BJ (cell line): ENCODE measurements at regions not wholly inside any gene's neighbourhood (a gene's known extent, or its start where the extent isn't known, plus 50 kb on each side); places are given as distances from the start of the nearest gene placed in this dataset.

ENCODE experiments used
- CTCF ChIA-PET: fragments of 350-600 bp; formaldehyde crosslinking; extraction: SDS; loops from one replicate; lab custom pipeline; 2021; ENCODE audit warnings: antibody characterized with exemption, inconsistent platforms; lab: Yijun Ruan, JAX
- POLR2A ChIA-PET: fragments of 300-600 bp; sonication (Branson Sonifier 250); formaldehyde crosslinking; extraction: SDS; loops from one replicate; lab custom pipeline; 2021; ENCODE audit warnings: antibody characterized with exemption; lab: Charles Lee
- DNase-seq: peaks from one replicate; pipeline ENCODE4 v3.0.0-alpha.2; 2011; ENCODE audit warnings: low read depth
- H3K27me3 ChIP-seq: 2 replicates; pipeline ENCODE4 v1.6.0; 2011; ENCODE audit warnings: low read length; ENCODE audit not compliant: control insufficient read depth, insufficient read depth
- H3K36me3 ChIP-seq: 2 replicates; pipeline ENCODE4 v1.5.1; 2011; ENCODE audit warnings: low read length; ENCODE audit not compliant: control insufficient read depth, insufficient read depth
- H3K4me3 ChIP-seq: 2 replicates; pipeline ENCODE4 v1.5.1; 2011; ENCODE audit warnings: low read depth, mild to moderate bottlenecking, control low read depth, low read length
- CTCF ChIP-seq: IDR thresholded peaks from 2 replicates; pipeline ENCODE4 v1.5.1; 2011; ENCODE audit warnings: low read depth, mild to moderate bottlenecking, control low read depth, inconsistent platforms, low read length, moderate library complexity; ENCODE audit not compliant: insufficient read depth

- Histone ChIP-seq H3K4me3 (no peak overlapping the region), H3K36me3 (no peaks in the 10 kb centered on the region), H3K27me3 (no peaks in the 10 kb centered on the region)
- no peak for DNase-seq
- POLR2A ChIA-PET, result no interaction called here
- CTCF ChIA-PET, result no interaction called here
- no peak for TF ChIP-seq CTCF
Measured at GRCh38 chr12:17214929-17215328, 609.0 kb upstream of the LMO3 start.

GRCh38 chr12:17206553-17206952, 600.6 kb upstream of the LMO3 start:
- no peak overlapping the region for H3K4me3 ChIP-seq

GRCh38 chr12:17204289-17205054, 598.5 kb upstream of the LMO3 start:
- Histone ChIP-seq H3K27me3 (no peaks in the 10 kb centered on the region), H3K4me3 (no peak overlapping the region), H3K36me3 (no peaks in the 10 kb centered on the region)
- TF ChIP-seq CTCF, result no peak
- CTCF ChIA-PET, result interaction anchor here (0.6 kb wide), 1 partner anchor 833 kb away, joined by 3 read pairs; no protein-coding TSS in a partner anchor
- no peak for DNase-seq
- POLR2A ChIA-PET, result no interaction called here

More at GRCh38 chr12:17206553-17206952, 600.6 kb upstream of the LMO3 start:
- H3K36me3 ChIP-seq, result no peaks in the 10 kb centered on the region
- no peak for TF ChIP-seq CTCF
- H3K27me3 ChIP-seq, result no peaks in the 10 kb centered on the region
- ChIA-PET CTCF (no interaction called here), POLR2A (no interaction called here)
- DNase-seq, result no peak

GRCh38 chr12:17203497-17203896, 597.5 kb upstream of the LMO3 start:
- Histone ChIP-seq H3K36me3 (no peaks in the 10 kb centered on the region), H3K27me3 (no peaks in the 10 kb centered on the region), H3K4me3 (no peak overlapping the region)
- CTCF ChIA-PET, result no interaction called here
- TF ChIP-seq CTCF, result no peak
- POLR2A ChIA-PET, result no interaction called here
- no peak for DNase-seq

GRCh38 chr12:17197971-17198370, 592.0 kb upstream of the LMO3 start:
- H3K36me3 ChIP-seq, result no peaks in the 10 kb centered on the region
- ChIA-PET CTCF (no interaction called here), POLR2A (no interaction called here)
- TF ChIP-seq CTCF, result no peak
- H3K4me3 ChIP-seq, result no peak overlapping the region
- DNase-seq, result no peak
- no peaks in the 10 kb centered on the region for H3K27me3 ChIP-seq
